Panc1 (cell line): ENCODE measurements at regions not wholly inside any gene's neighbourhood (a gene's known extent, or its start where the extent isn't known, plus 50 kb on each side); places are given as distances from the start of the nearest gene placed in this dataset.

Experiments used
- ATAC-seq: fragments of 200-7000 bp; cut with Tn5 transposase; 2 replicates; pipeline ENCODE4 v1.9.1; 2020; ENCODE audit warnings: mild to moderate bottlenecking, moderate library complexity
- BruUV-seq: library from RNA; stranded (reverse); fragments of 400-500 nt; replicated peaks from 2 replicates; lab custom pipeline; 2021; lab: Mats Ljungman, UMichigan
- CTCF ChIA-PET: fragments of 300-600 bp; sonication (Branson Sonifier 250); formaldehyde crosslinking; loops from one replicate; lab custom pipeline; 2022; ENCODE audit warnings: antibody characterized with exemption; lab: Charles Lee
- POLR2A ChIA-PET: fragments of 300-600 bp; sonication (Branson Sonifier 250); formaldehyde crosslinking; loops from one replicate; lab custom pipeline; 2022; ENCODE audit warnings: antibody characterized with exemption; lab: Charles Lee
- DNase-seq: peaks from one replicate; pipeline ENCODE4 v3.0.0-alpha.2; 2010; ENCODE audit warnings: low read depth, low spot score
- H3K27ac ChIP-seq: 2 replicates; pipeline ENCODE4 v1.5.1; 2011; ENCODE audit warnings: mild to moderate bottlenecking, low read length, inconsistent platforms
- H3K27me3 ChIP-seq: fragments of 200-500 bp; sonication (Bioruptor generic); 2 replicates; pipeline ENCODE4 v1.6.0; 2014; ENCODE audit warnings: low read length, inconsistent platforms; ENCODE audit not compliant: control insufficient read depth, insufficient read depth
- H3K36me3 ChIP-seq: fragments of 200-500 bp; sonication (Bioruptor generic); 2 replicates; pipeline ENCODE4 v1.5.1; 2014; ENCODE audit warnings: inconsistent platforms, mild to moderate bottlenecking, low read length, moderate library complexity; ENCODE audit not compliant: control insufficient read depth, insufficient read depth
- H3K4me1 ChIP-seq: 2 replicates; pipeline ENCODE4 v1.5.1; 2011; ENCODE audit warnings: inconsistent platforms, mild to moderate bottlenecking, low read length, moderate library complexity; ENCODE audit not compliant: control insufficient read depth, insufficient read depth
- H3K4me3 ChIP-seq, 2 experiments: 2 replicates each; pipeline ENCODE4 v1.5.1; 2011 to 2012; ENCODE audit warnings: low read depth in 2 of 2, low read length in 2 of 2, mild to moderate bottlenecking in 2 of 2, inconsistent platforms in 1 of 2, moderate library complexity in 1 of 2
- H3K9me3 ChIP-seq: fragments of 200-500 bp; sonication (Bioruptor generic); 2 replicates; pipeline ENCODE4 v1.5.1; 2014; ENCODE audit warnings: low read depth, mild to moderate bottlenecking, inconsistent platforms, low read length, moderate library complexity; ENCODE audit not compliant: control insufficient read depth, insufficient read depth
- POLR2AphosphoS5 ChIP-seq: IDR thresholded peaks from 2 replicates; pipeline ENCODE4 v1.6.1; 2012; ENCODE audit warnings: mild to moderate bottlenecking, low read depth, low read length, moderate library complexity
- SIN3A ChIP-seq: IDR thresholded peaks from 2 replicates; pipeline ENCODE4 v1.6.1; 2012; ENCODE audit warnings: low read depth, mild to moderate bottlenecking, low read length, moderate library complexity, borderline replicate concordance; ENCODE audit not compliant: insufficient read depth
- TCF7L2 ChIP-seq: IDR thresholded peaks from 2 replicates; pipeline ENCODE4 v1.6.1; 2011; ENCODE audit warnings: mild to moderate bottlenecking, low read depth, low read length, inconsistent platforms
- in situ Hi-C: cut with HindIII; loops from 2 replicates; pipeline ENCODE4 v1.10.0; 2016; ENCODE audit warnings: low sequenced_read_pairs, low pct_unique_long_range_greater_than_20kb
- intact Hi-C: fragments of 100-400 bp; cut with micrococcal nuclease; formaldehyde crosslinking; loops from one replicate; pipeline ENCODE4 v1.10.0; 2022; ENCODE audit not compliant: unreplicated experiment
- TF ChIP-seq, protein P1 (sequence below), 2 experiments: IDR thresholded peaks; 2 replicates each; pipeline ENCODE4 v1.6.1; 2011 to 2012; ENCODE audit warnings: low read depth in 2 of 2, control low read depth in 1 of 2, low read length in 1 of 2, mild to moderate bottlenecking in 1 of 2, moderate library complexity in 1 of 2; ENCODE audit not compliant: insufficient read depth in 1 of 2
- TF ChIP-seq, protein P2 (sequence below): fragments of 450-650 bp; IDR thresholded peaks from 2 replicates; pipeline ENCODE4 v1.5.1; 2017; ENCODE audit warnings: mild to moderate bottlenecking

DNA sequence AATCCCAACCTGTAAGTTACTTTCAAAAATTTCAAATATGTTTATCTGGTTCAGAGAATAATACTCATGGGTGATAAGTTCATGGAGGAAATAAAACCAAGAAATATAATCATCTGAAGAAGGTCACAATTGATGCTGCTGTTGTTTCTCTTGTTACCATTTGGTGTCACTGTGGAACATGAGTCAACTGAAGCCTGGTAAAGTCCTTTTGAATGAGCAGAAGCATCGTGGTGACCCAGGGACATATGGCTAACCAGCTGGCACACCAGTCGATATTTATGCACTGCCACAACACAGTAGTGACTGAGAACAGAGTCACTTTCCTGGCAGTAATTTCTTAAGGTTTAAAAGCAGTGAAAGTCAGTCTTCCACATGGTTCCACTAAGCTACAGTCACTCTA is 612.9 kb upstream of the TLE4 start:
- no peak for DNase-seq
- no peak for ATAC-seq
- H3K4me3 ChIP-seq: no peak overlapping the region
- POLR2A ChIA-PET: no interaction called here
- no peaks in the 10 kb centered on the region for H3K27me3 ChIP-seq
- in situ Hi-C loops (no loop called here), intact Hi-C loops (no loop called here)
- TF ChIP-seq TCF7L2: no peak
- no peak for TF ChIP-seq POLR2AphosphoS5
- TF ChIP-seq, protein P1, sequence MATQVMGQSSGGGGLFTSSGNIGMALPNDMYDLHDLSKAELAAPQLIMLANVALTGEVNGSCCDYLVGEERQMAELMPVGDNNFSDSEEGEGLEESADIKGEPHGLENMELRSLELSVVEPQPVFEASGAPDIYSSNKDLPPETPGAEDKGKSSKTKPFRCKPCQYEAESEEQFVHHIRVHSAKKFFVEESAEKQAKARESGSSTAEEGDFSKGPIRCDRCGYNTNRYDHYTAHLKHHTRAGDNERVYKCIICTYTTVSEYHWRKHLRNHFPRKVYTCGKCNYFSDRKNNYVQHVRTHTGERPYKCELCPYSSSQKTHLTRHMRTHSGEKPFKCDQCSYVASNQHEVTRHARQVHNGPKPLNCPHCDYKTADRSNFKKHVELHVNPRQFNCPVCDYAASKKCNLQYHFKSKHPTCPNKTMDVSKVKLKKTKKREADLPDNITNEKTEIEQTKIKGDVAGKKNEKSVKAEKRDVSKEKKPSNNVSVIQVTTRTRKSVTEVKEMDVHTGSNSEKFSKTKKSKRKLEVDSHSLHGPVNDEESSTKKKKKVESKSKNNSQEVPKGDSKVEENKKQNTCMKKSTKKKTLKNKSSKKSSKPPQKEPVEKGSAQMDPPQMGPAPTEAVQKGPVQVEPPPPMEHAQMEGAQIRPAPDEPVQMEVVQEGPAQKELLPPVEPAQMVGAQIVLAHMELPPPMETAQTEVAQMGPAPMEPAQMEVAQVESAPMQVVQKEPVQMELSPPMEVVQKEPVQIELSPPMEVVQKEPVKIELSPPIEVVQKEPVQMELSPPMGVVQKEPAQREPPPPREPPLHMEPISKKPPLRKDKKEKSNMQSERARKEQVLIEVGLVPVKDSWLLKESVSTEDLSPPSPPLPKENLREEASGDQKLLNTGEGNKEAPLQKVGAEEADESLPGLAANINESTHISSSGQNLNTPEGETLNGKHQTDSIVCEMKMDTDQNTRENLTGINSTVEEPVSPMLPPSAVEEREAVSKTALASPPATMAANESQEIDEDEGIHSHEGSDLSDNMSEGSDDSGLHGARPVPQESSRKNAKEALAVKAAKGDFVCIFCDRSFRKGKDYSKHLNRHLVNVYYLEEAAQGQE (IDR thresholded peaks at IDR 0.05; ENCODE audit: insufficient read depth in 1 of 2, low read depth in 2 of 2, low read length in 1 of 2): no peak
- TF ChIP-seq, protein P2, sequence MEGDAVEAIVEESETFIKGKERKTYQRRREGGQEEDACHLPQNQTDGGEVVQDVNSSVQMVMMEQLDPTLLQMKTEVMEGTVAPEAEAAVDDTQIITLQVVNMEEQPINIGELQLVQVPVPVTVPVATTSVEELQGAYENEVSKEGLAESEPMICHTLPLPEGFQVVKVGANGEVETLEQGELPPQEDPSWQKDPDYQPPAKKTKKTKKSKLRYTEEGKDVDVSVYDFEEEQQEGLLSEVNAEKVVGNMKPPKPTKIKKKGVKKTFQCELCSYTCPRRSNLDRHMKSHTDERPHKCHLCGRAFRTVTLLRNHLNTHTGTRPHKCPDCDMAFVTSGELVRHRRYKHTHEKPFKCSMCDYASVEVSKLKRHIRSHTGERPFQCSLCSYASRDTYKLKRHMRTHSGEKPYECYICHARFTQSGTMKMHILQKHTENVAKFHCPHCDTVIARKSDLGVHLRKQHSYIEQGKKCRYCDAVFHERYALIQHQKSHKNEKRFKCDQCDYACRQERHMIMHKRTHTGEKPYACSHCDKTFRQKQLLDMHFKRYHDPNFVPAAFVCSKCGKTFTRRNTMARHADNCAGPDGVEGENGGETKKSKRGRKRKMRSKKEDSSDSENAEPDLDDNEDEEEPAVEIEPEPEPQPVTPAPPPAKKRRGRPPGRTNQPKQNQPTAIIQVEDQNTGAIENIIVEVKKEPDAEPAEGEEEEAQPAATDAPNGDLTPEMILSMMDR: peak; percentile 15; the same call in 1 of the 2 replicates
- TF ChIP-seq SIN3A: no peak
- H3K4me1 ChIP-seq: no peaks in the 10 kb centered on the region
- CTCF ChIA-PET: no interaction called here
- no peak overlapping the region for H3K27ac ChIP-seq
- no peaks in the 10 kb centered on the region for H3K9me3 ChIP-seq
- no TSS peak for BruUV-seq
- H3K36me3 ChIP-seq: no peaks in the 10 kb centered on the region

DNA sequence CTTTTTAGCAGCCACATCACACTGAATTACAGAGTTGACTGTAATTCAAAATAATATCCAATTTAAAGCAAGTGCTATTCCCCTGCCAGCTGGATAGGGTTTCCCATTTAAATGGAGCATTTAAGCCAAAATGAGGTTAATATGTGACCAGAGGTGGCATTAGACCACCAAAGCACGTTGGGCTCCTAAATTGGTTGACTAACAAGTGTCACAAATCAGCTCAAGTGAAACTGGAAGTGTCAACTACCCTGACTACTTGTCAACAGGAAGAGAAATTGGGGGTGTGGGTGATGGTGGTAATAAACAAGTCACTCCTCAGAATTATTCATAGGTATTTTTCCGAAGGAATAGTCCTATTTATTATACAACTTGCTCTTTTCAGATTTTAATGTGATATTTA is 609.6 kb upstream of the TLE4 start:
- no peaks in the 10 kb centered on the region for H3K27me3 ChIP-seq
- DNase-seq (no peak), ATAC-seq (no peak)
- in situ Hi-C loops: no loop called here
- no peak overlapping the region for H3K27ac ChIP-seq
- TF ChIP-seq TCF7L2: no peak
- no peak for TF ChIP-seq SIN3A
- TF ChIP-seq, protein P2: no peak
- no peak for TF ChIP-seq POLR2AphosphoS5
- TF ChIP-seq, protein P1 (IDR thresholded peaks at IDR 0.05; ENCODE audit: insufficient read depth in 1 of 2, low read depth in 2 of 2, low read length in 1 of 2): no peak
- ChIA-PET POLR2A (no interaction called here), CTCF (no interaction called here)
- H3K9me3 ChIP-seq: no peaks in the 10 kb centered on the region
- intact Hi-C loops: no loop called here
- no peak overlapping the region for H3K4me3 ChIP-seq
- BruUV-seq: no TSS peak
- H3K36me3 ChIP-seq: no peaks in the 10 kb centered on the region
- H3K4me1 ChIP-seq: no peaks in the 10 kb centered on the region
